ENCODE measurements at regions not wholly inside any gene's neighbourhood (a gene's known extent, or its start where the extent isn't known, plus 50 kb on each side); places are given as distances from the start of the nearest gene placed in this dataset.

DNA sequence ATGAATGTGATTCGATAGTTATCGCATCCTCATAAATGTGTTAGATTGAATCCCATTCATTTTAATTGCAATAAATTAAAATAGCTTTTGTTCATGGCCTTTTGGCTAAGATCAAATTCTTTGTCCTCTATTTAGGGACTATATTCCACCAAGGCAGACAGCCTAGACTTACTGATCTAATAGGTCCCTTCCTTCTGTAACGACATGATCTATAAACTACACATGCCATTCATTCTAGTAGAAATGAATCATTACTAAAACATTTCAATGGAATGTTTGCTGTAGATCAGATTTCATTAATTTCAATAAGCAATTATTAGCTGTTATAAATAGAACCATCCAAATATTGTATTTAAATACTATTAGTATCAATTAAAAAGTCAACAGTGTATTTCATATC is 526.6 kb upstream of the KLHL1 start:
- WGBS (ENCODE audit: missing lambda C conversion rate): 64% methylated on average over 3 of the region's 3 CpGs
- ChIA-PET CTCF (no interaction called here), POLR2A (no interaction called here)
- no peak for DNase-seq (ENCODE audit: low read depth in 1 of 2, low spot score in 1 of 2)
- no peak for ATAC-seq
- TF ChIP-seq GATA3 (IDR thresholded peaks at IDR 0.05; ENCODE audit: borderline replicate concordance): no peak
- TF ChIP-seq POLR2AphosphoS2 (conservative IDR thresholded peaks at IDR 0.05; ENCODE audit: low read length): no peak
- TF ChIP-seq JUN (IDR thresholded peaks at IDR 0.05): no peak
- no peak for TF ChIP-seq PHF8 (IDR thresholded peaks at IDR 0.05; ENCODE audit: borderline replicate concordance, low read depth)
- TF ChIP-seq, protein P1, sequence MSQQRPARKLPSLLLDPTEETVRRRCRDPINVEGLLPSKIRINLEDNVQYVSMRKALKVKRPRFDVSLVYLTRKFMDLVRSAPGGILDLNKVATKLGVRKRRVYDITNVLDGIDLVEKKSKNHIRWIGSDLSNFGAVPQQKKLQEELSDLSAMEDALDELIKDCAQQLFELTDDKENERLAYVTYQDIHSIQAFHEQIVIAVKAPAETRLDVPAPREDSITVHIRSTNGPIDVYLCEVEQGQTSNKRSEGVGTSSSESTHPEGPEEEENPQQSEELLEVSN (IDR thresholded peaks at IDR 0.05; ENCODE audit: borderline replicate concordance, low read depth): no peak
- no peak for TF ChIP-seq BHLHE40 (IDR thresholded peaks at IDR 0.05; ENCODE audit: low read depth, low read length)
- no peak for TF ChIP-seq ZC3H11A (IDR thresholded peaks at IDR 0.05)
- TF ChIP-seq KDM1A (IDR thresholded peaks at IDR 0.05; ENCODE audit: low read depth): no peak
- no peak for TF ChIP-seq RCOR1 (IDR thresholded peaks at IDR 0.05; ENCODE audit: low read depth, low read length)
- TF ChIP-seq NPAS2 (CRISPR knock-in tag; IDR thresholded peaks at IDR 0.05; ENCODE audit: borderline replicate concordance): no peak
- Histone ChIP-seq H3K4me1 (no peaks in the 10 kb centered on the region), H3K4me2 (no peak overlapping the region), H3K4me3 (no peak overlapping the region), H3K27ac (no peak overlapping the region), H3K9me3 (no peaks in the 10 kb centered on the region)
- FAIRE-seq: no peak

DNA sequence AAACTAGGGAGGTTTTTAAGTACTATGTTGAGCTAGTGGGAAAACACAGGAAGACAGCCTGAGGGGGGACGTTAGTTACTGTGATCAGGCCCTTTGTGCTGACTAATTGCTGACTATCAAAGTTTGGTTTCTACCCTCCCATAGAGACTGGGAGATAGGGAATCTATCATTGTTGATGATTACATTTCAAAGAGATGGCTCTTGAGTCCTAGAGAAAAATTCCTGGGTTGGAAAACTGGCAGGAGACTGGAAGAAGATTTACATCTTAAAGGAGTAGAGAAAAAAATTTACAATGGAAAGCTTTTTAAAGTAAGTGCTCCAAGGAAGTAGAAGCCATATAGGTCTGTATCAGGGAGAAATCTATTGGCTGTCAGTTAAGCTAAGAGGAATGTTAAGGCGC is 522.0 kb upstream of the KLHL1 start:
- Histone ChIP-seq H3K4me1 (no peaks in the 10 kb centered on the region), H3K4me2 (no peak overlapping the region), H3K9me3 (no peaks in the 10 kb centered on the region), H3K27ac (no peak overlapping the region), H3K4me3 (no peak overlapping the region)
- 32% methylated on average over 2 of the region's 2 CpGs for WGBS (ENCODE audit: missing lambda C conversion rate)
- TF ChIP-seq, protein P2, sequence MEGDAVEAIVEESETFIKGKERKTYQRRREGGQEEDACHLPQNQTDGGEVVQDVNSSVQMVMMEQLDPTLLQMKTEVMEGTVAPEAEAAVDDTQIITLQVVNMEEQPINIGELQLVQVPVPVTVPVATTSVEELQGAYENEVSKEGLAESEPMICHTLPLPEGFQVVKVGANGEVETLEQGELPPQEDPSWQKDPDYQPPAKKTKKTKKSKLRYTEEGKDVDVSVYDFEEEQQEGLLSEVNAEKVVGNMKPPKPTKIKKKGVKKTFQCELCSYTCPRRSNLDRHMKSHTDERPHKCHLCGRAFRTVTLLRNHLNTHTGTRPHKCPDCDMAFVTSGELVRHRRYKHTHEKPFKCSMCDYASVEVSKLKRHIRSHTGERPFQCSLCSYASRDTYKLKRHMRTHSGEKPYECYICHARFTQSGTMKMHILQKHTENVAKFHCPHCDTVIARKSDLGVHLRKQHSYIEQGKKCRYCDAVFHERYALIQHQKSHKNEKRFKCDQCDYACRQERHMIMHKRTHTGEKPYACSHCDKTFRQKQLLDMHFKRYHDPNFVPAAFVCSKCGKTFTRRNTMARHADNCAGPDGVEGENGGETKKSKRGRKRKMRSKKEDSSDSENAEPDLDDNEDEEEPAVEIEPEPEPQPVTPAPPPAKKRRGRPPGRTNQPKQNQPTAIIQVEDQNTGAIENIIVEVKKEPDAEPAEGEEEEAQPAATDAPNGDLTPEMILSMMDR (IDR thresholded peaks at IDR 0.05): no peak
- TF ChIP-seq ZFP36 (IDR thresholded peaks at IDR 0.05; ENCODE audit: borderline replicate concordance, partially characterized antibody) (no peak), KDM1A (IDR thresholded peaks at IDR 0.05; ENCODE audit: low read depth) (no peak), FOSB (CRISPR knock-in tag; IDR thresholded peaks at IDR 0.05) (no peak), TFCP2L1 (CRISPR knock-in tag; IDR thresholded peaks at IDR 0.05) (no peak), RNF2 (IDR thresholded peaks at IDR 0.05; ENCODE audit: borderline replicate concordance, low read depth) (no peak), NR3C1 (IDR thresholded peaks at IDR 0.05) (no peak), MAFK (IDR thresholded peaks at IDR 0.05; ENCODE audit: partially characterized antibody) (no peak), CBX8 (IDR thresholded peaks at IDR 0.05) (no peak)
- TF ChIP-seq, protein P3, sequence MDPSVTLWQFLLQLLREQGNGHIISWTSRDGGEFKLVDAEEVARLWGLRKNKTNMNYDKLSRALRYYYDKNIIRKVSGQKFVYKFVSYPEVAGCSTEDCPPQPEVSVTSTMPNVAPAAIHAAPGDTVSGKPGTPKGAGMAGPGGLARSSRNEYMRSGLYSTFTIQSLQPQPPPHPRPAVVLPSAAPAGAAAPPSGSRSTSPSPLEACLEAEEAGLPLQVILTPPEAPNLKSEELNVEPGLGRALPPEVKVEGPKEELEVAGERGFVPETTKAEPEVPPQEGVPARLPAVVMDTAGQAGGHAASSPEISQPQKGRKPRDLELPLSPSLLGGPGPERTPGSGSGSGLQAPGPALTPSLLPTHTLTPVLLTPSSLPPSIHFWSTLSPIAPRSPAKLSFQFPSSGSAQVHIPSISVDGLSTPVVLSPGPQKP (IDR thresholded peaks at IDR 0.05; ENCODE audit: low read depth, low read length): no peak
- ChIA-PET CTCF (no interaction called here), POLR2A (no interaction called here)
- ATAC-seq (no peak), FAIRE-seq (no peak), DNase-seq (ENCODE audit: low read depth in 1 of 2, low spot score in 1 of 2) (no peak)

DNA sequence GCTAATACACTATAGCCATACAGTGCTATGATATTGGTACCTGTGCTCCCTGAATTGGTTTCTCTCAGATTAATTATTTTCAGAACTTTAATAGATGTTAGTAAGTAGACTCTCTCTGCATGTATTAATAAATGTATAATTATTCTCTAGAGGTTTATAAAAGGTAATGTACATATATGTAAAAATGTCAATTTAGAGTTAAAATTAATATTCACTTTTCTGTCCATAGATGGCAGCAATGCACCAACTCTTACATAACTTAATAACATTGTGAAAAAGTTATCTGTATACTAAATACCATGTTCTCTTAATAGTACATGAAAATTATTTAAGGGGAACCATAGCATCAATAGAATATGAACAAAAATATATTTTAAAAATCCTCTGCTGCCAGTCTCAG is 515.0 kb upstream of the KLHL1 start:
- no peak overlapping the region for H3K4me2 ChIP-seq
- FAIRE-seq (no peak), DNase-seq (ENCODE audit: low read depth in 1 of 2, low spot score in 1 of 2) (no peak), ATAC-seq (no peak)
- CTCF ChIA-PET: interaction anchor here (0.6 kb wide), 1 partner anchor 520 kb away, joined by 3 read pairs; no protein-coding TSS in a partner anchor
- POLR2A ChIA-PET: no interaction called here
- no peak overlapping the region for H3K27ac ChIP-seq
- TF ChIP-seq, protein P2 (IDR thresholded peaks at IDR 0.05): peak; percentile 26; the same call in 1 of the 3 replicates
- peak; percentile 44 to 50; a peak in 4 of 5 replicates for TF ChIP-seq RAD21 (conservative IDR thresholded peaks at IDR 0.05 in 1 of 2, IDR thresholded peaks at IDR 0.05 in 1 of 2)
- TF ChIP-seq, protein P4, sequence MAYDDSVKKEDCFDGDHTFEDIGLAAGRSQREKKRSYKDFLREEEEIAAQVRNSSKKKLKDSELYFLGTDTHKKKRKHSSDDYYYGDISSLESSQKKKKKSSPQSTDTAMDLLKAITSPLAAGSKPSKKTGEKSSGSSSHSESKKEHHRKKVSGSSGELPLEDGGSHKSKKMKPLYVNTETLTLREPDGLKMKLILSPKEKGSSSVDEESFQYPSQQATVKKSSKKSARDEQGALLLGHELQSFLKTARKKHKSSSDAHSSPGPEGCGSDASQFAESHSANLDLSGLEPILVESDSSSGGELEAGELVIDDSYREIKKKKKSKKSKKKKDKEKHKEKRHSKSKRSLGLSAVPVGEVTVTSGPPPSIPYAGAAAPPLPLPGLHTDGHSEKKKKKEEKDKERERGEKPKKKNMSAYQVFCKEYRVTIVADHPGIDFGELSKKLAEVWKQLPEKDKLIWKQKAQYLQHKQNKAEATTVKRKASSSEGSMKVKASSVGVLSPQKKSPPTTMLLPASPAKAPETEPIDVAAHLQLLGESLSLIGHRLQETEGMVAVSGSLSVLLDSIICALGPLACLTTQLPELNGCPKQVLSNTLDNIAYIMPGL (CRISPR knock-in tag; IDR thresholded peaks at IDR 0.05; ENCODE audit: borderline replicate concordance): no peak
- no peaks in the 10 kb centered on the region for H3K9me3 ChIP-seq
- no peaks in the 10 kb centered on the region for H3K4me1 ChIP-seq
- no peak overlapping the region for H3K4me3 ChIP-seq
